ENCODE measurements at regions not wholly inside any gene's neighbourhood (a gene's known extent, or its start where the extent isn't known, plus 50 kb on each side); places are given as distances from the start of the nearest gene placed in this dataset.

DNA sequence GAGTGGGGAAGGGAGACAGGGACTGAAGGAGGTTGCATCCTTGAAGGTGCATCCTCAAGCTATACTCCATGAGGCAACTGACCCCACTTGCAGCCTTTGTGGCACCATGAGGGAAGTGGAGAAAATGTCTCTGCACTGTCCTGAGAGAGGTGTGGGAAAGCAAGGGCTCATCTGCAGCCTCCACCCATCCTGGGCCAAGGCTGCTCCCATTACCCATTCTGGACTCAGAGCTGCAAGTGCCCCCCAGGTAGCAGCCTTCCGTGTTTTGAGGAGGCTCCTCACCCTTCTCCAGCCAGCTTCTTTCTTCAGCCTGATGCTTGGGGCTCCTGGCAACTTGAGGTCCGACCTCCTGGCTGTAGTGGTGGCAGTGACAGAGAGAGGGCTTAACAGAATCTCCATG, 294.6 kb downstream of the CDH26 start:
- no peak for DNase-seq

- no peak for DNase-seq
Measured at GRCh38 chr20:60253471-60253870, 295.2 kb downstream of the CDH26 start.

DNA sequence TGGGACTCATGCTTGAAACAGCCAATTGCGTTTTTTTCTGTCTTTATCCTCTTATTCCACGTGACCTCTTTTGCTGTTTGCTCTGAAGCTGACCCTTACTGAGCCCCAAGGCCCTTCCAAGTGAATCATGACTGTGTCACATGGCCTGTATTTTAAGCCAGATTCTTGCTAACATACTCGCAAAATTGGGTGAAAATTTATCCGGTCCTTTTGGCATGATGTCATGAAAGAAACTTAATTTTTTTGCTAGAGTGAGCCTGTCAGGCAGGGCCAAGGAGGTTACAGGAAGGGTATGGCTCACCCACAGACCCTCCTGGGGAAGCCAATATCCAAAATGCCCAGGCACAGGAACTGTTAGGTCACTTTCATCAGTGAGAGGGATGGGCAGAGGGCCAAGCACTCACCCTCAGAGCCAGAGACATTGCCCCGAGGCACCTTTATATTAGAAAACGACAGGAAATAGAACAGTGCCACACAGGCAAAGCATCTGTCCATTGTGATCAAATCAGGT, 296.7 kb downstream of the CDH26 start:
- DNase-seq, result no peak

GRCh38 chr20:60255415-60255814, 297.2 kb downstream of the CDH26 start:
- no peak for DNase-seq

DNA sequence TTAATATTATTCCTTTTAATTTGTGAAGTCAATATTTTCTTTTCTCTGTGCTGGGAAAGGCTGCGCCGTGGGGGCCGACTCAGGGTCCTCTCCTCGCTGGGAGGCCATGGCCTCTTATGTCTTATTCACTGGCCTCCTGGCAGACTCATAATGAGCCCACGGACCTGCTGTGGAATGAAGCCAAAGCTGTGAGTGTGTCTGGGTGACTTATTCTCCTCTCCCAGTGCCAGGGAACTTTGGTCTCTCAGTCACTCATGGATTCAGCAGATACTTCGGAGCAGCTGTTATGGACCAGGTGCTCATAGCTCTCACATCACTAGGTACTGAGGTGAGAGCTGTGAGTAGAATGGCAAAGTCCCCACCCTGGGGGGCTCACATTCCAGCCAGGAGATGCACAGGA, 297.6 kb downstream of the CDH26 start:
- DNase-seq, result no peak

- no peak for DNase-seq
Measured at GRCh38 chr20:60256811-60257210, 298.6 kb downstream of the CDH26 start.

DNA sequence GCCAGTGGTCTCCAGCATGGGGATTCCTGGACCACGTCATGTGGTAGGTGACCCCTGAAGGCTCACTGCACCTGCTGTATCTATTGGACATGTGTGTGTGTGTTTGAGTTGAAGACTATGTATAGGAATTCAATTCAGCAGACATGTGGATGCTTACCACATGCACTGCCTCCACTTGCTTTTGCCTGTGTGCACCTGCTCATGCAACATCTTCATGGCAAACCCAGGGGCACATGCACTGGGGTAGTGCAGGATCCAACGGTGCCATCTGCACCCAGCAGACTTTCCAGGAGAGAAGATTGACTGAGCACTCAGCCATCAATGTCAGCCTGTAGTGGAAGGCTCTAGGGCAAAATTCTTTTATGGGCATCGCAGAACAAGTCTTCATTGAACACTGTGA, 299.4 kb downstream of the CDH26 start:
- DNase-seq, result no peak

- no peak for DNase-seq
Measured at GRCh38 chr20:60258255-60258863, 300.1 kb downstream of the CDH26 start.

GRCh38 chr20:60261333-60261732, 303.1 kb downstream of the CDH26 start:
- DNase-seq, result no peak

DNA sequence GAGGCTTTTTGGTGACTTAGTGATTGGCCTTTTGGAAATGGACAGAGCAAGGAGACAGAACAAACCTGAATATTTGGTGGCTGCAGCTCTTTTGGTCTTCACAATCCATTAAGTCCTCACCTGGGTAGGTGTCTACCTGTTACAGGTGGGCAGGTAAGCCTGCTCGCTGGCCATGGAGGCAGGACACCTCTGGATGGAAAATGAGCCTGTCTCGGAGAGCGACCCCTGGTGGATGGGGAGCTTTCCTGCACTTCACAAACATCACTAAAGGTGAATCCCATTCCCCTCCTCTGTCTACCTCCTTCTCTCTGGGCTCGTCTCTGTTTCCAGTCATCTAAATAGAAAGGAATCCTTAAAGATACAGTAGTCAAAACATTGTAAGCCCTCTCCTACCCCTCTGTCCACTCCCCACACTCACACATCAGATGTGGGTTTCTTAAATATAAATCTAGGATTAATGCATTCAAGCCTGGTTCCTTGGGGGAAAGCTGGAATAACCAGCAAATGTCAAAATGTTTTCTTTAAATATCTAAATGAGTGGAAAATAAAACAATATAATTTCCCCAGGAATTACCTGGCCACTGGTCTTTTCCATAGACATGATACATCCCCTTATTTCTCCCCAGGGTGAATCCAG, 304.9 kb downstream of the CDH26 start:
- DNase-seq, result peak; percentile 64

GRCh38 chr20:60263725-60264709, 305.8 kb downstream of the CDH26 start:
- no peak for DNase-seq

- DNase-seq, result no peak
Measured at GRCh38 chr20:60266177-60266823, 308.1 kb downstream of the CDH26 start.

DNA sequence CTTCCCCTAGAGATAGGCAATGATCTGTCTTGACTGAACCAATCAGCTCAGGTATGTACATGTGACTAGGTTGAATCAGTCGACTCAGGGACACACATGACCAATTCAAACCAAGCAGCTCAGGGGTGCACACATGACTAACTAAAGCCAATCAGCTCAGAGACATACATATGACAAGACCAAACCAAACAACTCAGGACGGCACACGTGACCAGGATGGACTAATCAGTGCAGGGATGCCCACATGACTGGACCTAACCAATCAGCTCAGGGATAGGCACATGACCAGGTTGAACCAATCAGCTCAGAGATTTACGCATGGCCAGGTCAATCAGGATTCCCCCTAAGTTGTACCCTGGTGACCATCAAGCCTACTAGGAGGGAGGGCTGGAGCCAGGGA, 310.3 kb downstream of the CDH26 start:
- DNase-seq, result peak; percentile 14

GRCh38 chr20:60269573-60270162, 311.4 kb downstream of the CDH26 start:
- DNase-seq, result no peak

DNA sequence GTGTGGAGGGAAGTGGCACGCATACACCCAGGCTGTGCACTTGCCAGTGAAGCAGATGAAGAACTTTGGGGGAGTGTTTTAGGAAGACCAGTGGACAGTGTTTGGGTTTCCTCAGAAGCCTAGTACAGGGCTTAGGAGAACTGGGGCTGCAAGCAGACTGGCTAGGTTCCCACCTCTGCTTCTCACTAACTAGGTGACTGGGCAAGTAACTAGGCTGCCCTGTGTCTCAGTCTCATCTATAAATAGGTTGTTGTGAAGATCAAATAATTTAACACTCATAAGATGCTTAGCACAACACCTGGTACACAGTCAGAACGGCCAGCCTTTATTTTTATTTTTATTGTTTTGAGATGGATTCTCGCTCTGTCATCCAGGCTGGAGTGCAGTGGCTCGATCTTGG, 312.1 kb downstream of the CDH26 start:
- DNase-seq, result no peak

- peak; percentile 10 for DNase-seq
Measured at GRCh38 chr20:60271597-60271996, 313.4 kb downstream of the CDH26 start.

- DNase-seq, result no peak
Measured at GRCh38 chr20:60272790-60273189, 314.6 kb downstream of the CDH26 start.

- no peak for DNase-seq
Measured at GRCh38 chr20:60274717-60275116, 316.5 kb downstream of the CDH26 start.

- DNase-seq, result no peak
Measured at GRCh38 chr20:60281295-60281694, 323.1 kb downstream of the CDH26 start.

GRCh38 chr20:60283281-60283680, 325.1 kb downstream of the CDH26 start:
- DNase-seq, result peak; percentile 50

DNA sequence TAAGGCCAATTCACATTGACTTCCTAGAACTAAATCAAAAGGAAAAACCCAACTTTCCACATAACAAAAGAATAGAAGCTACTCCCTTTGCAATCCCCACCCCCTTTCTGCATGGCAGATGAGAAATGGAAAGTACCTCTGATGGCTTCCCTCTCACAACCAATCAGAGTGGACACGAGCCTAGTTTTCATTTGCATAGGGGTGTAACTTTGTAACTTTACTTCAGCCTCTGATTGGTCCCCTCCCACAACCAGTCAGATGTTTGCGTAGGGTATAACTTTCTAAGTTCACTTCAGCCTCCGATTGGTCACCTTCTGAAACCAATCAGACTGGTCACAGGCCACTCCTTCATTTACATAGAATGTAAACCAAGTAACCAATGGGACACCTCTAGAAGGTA, 328.5 kb downstream of the CDH26 start:
- no peak for DNase-seq

DNA sequence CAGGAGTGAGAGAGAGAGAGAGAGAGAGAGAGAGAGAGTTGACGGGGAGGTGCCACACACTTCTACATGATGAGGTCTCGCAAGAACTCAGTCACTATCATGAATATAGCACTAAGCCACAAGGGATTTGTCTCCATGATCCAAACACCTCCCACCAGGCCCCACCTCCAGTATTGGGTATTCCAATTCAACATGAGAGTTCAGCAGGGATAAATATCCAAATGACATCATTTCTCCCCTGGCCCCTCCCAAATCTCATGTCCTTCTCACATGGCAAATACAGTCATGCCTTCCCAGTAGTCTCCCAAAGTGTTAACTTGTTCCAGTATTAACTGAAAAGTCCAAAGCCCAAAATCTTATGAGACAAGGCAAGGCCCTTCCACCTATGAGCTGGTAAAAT, 330.7 kb downstream of the CDH26 start:
- no peak for DNase-seq
